Right lobe of liver (tissue), 4 donors: ENCODE measurements at regions not wholly inside any gene's neighbourhood (a gene's known extent, or its start where the extent isn't known, plus 50 kb on each side); places are given as distances from the start of the nearest gene placed in this dataset.

Experiments
- CTCF ChIP-seq, 4 donors: fragments of 200-600 bp in 3 of 4; fragments of 450-650 bp in 1 of 4; IDR thresholded peaks; one replicate each; pipeline versions ENCODE4 v1.5.1 to v1.8.0; 2016 to 2022; ENCODE audit warnings: antibody characterized with exemption in 4 of 4, mild to moderate bottlenecking in 2 of 4
- POLR2A ChIP-seq: fragments of 450-650 bp; IDR thresholded peaks from one replicate; pipeline ENCODE4 v1.6.1; 2017; ENCODE audit warnings: antibody characterized with exemption, mild to moderate bottlenecking
- donor health status: DM: no; HTN: no; CAD: no.
- donor health status: DM: no; HTN: no; CAD: no.
- donor health status: DM: no; HTN: yes; CAD: no.

- no peak for TF ChIP-seq CTCF (IDR thresholded peaks at IDR 0.05)
- no peak for TF ChIP-seq POLR2A
Measured at GRCh38 chr16:60137891-60138290, 1403.8 kb upstream of the GOT2 start.
